CD4-positive, alpha-beta T cell treated with Interleukin-12 subunit alpha and Interleukin-12 subunit beta, for 1 hour (primary cell): ENCODE measurements at regions not wholly inside any gene's neighbourhood (a gene's known extent, or its start where the extent isn't known, plus 50 kb on each side); places are given as distances from the start of the nearest gene placed in this dataset.
"Not testable (repeated sequence)": the region's sequence is repeated elsewhere in the genome, so short reads cannot be mapped to it uniquely, and the experiment has no call there.

Source experiments
- DNase-seq: peaks from one replicate; pipeline ENCODE4 v3.0.0-alpha.2; 2020

DNA sequence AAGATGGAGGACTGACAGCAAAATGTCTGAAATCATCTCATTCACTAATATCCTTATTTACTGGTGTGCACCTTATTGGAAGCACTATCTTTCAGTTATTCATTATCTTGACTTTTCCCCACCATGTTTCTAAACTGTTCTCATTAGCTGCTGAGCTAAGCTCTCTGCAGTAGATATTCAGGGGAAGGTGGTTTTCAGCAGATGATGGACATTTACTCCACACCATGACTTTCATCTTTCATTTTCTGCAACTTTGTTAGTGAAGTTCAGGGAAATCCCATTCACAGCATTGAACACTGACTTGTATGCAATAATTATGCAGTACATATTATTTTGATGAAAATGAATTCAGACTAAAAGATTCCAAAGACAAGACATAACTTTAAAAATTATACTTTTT lies 373.6 kb upstream of the FLRT2 start:
- DNase-seq: no peak

- DNase-seq: no peak
Observed at GRCh38 chr14:85159726-85160125, 370.2 kb upstream of the FLRT2 start.

DNA sequence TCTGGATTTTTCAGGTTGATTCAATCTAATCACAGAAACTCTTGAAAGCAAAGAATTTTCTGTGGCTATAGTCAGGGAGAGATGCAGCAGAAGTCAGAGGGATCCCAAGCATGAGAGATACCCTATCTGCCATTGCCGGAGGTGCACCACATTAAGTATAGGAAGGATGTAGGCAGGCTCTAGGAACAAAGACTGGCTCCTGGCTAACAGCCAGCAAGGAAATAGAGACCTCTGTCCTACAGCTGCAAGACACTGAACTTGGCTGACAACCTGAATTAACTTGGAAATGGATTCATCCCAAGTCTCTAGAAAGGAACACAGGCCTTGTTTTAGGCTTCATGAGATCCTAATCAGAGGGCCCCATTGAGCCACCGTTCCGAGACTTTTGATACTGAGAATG lies 364.9 kb upstream of the FLRT2 start:
- DNase-seq: no peak

DNA sequence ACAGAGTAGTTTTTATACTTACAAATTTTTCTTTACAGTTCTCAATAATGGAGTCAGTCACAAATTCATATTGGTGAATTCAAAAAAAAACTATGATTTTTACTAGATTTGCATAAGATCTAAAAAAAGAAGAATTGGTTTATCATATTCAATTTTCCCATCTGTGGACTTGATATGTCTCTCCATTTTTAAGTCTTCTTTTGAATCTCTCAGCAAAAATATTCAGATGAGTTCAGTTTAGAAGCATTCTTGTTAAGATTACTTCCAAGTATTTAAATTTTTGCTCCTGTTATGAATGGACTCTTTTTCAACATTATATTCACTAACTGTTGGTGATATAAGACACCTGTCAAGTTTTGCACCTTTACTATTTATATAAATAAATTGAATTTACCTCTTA lies 360.6 kb upstream of the FLRT2 start:
- no peak for DNase-seq

DNA sequence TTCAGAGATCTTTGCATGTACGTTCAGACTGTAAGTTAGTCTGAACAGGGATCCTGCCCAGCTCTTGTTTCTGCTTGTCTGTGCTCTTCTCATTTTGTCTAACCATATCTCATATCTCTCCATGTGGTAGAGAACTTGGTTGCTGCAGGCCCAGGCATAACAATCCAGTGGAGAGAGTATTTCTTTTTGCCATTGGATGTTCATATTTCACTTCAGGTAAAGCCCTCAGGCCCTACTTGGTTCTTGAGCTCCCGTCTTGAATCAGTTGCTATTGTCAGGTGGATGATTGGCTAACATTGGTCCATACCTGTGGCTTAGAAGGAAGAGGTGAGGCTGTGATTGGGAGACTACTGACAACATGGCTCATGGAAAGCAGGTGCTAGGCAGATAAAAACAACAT lies 357.7 kb upstream of the FLRT2 start:
- no peak for DNase-seq

GRCh38 chr14:85172889-85173477 lies 357.0 kb upstream of the FLRT2 start:
- DNase-seq: no peak

DNA sequence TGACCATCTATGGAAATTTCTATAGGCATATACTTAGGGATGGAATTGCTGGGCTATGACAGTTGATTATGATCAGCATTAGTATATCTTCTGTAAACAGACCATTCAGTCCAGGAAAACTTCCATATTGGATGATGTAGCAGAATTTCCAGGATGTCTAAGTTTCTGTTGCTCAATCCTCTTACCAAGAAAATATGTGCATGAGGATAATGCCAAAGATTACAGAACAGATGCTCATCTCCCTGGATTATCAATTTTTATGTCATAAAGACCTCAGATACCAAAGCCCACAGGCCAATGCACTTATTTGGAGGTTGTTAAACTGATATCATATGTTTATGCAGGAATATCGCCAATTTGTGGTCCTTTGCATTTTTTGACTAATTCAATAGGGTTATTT lies 354.4 kb upstream of the FLRT2 start:
- DNase-seq: no peak

- no peak for DNase-seq
Observed at GRCh38 chr14:85178864-85179263, 351.1 kb upstream of the FLRT2 start.

DNA sequence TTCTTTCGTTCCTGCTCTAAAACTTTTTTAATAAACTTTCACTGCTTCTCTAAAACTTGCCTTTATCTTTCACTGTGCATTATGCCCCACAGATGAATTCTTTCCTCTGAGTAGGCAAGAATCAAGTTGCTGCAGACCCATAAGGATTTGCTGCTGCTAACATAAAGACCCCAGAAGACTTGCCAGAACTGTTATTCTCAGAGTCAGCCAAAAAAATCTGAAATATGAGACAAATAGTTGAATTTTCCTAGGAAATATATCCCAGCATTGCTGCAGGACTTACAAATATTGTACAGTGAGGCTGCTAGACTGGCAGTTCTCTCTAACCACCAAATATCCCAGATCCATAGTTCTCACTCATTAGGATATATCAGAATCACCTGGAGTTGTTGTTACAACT lies 349.1 kb upstream of the FLRT2 start:
- DNase-seq: no peak

DNA sequence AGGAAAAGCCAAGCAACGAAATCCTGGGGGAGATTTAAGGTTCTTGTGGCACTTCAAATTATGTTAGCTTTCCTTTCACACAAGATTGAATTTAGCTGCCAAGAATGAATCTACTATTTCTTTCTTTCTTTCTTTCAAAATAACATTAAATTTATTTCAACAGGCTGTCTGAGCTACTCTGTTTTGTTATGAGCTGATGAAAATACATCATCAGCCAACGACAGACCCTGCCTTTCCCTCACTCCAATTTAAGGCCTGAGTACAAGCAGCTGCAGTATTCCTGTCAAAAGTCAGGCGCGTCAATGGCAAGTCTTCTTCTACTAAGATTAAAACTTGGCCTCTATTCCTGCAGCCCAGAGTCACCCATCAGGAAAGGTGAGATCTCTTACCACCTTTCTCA lies 347.7 kb upstream of the FLRT2 start:
- DNase-seq: no peak

GRCh38 chr14:85186082-85186481 lies 343.9 kb upstream of the FLRT2 start:
- no peak for DNase-seq

DNA sequence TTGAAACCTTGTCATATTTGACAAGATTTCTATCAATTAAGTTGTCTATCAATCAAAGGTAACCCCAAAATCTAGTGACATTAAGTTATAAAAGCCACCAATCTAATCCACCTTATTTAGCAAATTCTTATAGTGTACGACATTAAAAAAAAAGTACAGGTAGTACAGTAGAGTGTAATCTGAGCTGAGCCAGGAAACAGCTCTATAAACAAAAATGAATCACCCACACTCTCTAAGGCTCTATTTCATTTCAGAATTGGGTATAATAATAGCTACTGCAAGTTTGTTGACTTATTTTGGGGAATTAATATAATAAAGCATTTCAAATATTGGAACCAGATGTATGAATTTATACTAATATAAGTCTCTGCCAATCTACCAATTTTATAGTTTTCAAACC lies 342.4 kb upstream of the FLRT2 start:
- no peak for DNase-seq

DNA sequence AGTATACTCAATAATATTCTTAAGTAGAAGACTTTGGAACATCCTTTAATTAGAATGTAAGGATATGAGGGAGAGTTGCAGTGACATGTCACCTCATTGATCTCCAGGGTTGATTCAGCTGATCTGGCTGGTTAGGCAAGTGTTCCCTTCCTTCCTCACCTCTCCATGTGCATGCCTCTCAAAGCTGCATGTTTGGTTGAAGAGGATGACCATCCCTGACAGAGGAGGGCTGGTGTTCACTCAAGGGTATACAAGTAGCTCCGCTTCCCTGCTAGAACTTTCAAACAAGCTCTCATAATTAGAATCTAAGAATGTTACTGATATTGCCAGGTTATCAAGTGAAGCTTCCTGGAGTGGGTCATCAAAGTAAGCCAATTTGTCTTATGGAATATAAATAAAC lies 341.1 kb upstream of the FLRT2 start:
- no peak for DNase-seq

GRCh38 chr14:85189253-85189652 lies 340.7 kb upstream of the FLRT2 start:
- DNase-seq: not testable (repeated sequence)

GRCh38 chr14:85190251-85190650 lies 339.7 kb upstream of the FLRT2 start:
- DNase-seq: no peak

GRCh38 chr14:85191986-85192385 lies 338.0 kb upstream of the FLRT2 start:
- no peak for DNase-seq

DNA sequence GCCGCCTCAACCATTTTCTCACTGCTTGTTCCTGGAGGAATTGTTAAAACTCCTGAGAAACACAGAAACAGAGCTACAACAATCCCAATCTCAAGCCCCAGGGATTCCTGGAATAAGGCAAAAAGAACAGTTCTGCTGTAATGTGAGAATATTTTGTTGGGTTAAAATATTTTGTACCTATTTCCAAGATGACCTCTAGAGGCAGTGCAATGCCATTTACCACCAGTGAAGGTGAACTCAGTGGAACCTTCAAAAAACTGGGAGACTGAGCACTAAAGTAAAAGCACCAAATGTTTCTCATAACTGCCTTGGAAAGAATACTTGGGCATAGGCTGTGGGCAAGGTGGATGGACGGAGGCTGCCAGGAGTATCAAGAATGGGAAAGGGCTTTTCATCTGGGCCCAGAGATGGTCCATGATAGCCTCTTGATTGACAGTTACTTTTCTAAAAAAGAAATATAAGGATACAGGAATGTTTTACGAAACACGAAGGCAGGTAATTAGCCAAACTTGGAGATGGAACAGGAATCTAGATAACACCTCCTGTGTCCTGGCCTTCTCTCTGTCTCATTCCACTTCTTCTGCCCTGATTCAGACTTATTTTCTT lies 334.0 kb upstream of the FLRT2 start:
- DNase-seq: no peak

DNA sequence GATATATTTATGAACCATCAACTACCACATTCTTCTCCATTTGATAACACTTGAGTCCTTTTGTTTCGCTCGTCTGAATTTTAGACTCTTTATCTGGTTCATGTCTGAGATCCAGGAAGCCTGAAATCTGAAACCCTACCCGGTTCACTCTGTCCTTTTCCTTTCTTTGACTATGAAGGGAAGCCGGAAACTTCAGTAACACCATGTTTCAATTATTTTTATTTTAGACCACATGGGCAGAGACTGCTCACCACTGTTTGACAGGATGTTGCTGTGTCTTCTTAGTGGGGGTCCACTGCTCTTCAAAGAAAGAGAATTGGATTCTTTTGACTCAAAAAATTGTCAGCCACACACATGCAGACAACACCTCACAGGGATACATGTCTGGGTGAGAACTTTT lies 331.9 kb upstream of the FLRT2 start:
- DNase-seq: no peak

DNA sequence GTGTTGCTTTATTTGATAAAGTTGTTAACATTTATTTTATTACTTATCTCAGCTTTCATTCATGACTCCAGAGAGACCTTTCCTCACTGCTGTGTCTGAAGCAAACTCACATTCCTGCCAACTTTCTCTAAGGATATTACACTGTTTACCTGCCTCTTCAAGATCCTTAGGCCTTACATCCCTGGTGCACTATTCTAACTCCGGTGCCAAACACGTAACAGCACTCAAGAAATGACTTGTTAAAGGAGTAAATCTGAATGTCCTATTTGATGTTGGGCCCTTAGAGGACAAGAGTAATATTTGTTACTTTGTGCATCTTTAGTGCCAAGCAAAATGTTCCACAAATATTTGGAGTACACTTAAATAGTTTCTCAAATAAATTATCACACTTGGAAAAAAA lies 324.1 kb upstream of the FLRT2 start:
- no peak for DNase-seq

GRCh38 chr14:85214471-85214870 lies 315.5 kb upstream of the FLRT2 start:
- no peak for DNase-seq

- DNase-seq: no peak
Observed at GRCh38 chr14:85217412-85217811, 312.5 kb upstream of the FLRT2 start.

- DNase-seq: no peak
Observed at GRCh38 chr14:85218982-85219381, 311.0 kb upstream of the FLRT2 start.

DNA sequence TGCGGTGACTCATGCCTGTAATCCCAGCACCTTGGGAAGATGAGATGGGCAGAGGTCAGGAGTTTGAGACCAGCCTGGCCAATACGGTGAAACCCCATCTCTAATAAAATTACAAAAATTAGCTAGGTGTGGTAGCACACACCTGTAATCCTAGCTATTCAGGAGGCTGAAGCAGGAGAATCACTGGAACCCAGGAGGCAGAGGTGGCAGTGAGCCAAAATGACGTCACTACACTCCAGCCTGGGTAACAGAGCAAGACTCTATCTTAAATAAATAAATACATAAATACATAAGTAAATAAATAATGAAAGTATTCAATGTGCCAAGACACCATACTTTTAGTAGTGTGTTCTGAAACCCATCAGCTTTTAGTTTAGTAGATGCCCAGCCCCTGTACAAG lies 308.1 kb upstream of the FLRT2 start:
- no peak for DNase-seq

DNA sequence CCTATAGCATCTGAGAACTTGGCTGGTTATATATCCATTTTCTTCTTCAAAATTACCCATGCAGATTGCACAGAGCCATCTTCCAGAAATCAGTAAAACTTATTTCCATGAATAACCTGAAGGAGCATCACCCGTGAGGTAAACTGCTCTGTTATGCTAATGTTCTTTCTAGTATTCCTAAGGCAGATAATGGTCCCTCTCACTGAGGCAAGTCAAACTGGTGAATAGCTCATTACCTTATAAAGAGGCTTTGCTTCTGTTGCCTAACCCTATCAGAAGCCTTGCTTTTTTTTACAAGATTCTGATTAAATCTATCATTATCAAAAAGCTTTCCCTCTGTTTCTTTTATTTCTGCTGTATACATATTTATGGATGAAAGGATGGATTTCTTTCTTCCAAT lies 307.6 kb upstream of the FLRT2 start:
- DNase-seq: no peak

DNA sequence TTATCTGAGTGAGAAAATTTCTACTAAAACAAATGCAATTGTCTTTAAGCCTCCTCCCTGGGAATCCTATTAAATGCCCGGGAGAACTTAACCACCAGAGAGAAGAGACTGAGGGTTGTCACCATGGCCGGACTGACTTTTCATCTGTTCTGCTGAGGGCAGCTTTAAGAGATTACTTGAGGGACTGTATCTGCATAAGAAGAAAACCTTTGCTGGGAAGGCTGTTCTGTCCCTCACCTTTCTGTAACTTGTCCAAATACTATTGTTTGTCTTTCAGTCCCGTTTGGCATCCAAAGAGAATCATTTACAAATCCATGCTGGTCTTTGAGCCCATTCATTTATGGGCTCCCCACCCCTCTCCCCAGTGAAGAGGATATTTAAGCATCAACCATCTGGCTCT lies 306.3 kb upstream of the FLRT2 start:
- DNase-seq: no peak

- no peak for DNase-seq
Observed at GRCh38 chr14:85224241-85224640, 305.7 kb upstream of the FLRT2 start.
